A673 (cell line): ENCODE measurements at regions not wholly inside any gene's neighbourhood (a gene's known extent, or its start where the extent isn't known, plus 50 kb on each side); places are given as distances from the start of the nearest gene placed in this dataset.

Experiments used
- EZH2 ChIP-seq: fragments of 200-600 bp; sonication (generic); IDR thresholded peaks from 2 replicates; pipeline ENCODE4 v1.6.1; 2017; ENCODE audit warnings: borderline replicate concordance, low read depth, mild to moderate bottlenecking, mixed read lengths, antibody characterized with exemption, low read length; ENCODE audit not compliant: poor library complexity, severe bottlenecking
- TF ChIP-seq, protein P1 (sequence below): fragments of 300-800, 200-600 bp; sonication (generic); conservative IDR thresholded peaks from 2 replicates; pipeline ENCODE4 v1.5.1; 2017; ENCODE audit warnings: low read depth, mild to moderate bottlenecking, antibody characterized with exemption, low read length, moderate library complexity, mixed read lengths

DNA sequence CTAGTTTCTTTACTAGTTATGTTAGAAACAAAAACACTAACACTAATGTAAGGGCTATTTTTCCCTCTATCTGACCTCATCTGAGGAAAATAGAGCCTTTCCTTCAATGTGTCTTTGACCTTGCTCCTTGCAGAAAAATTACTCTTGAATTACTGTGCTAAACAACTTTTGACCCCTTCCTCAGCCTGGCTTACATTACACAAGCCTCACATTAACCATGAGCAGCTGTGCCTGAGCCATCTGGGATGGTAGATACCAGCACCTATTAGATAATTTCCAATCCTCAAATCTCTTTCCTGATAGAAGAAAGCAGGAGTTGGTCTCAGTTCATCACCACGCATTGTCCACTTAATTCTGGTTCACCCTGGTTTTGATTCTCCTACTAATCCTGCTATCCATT, 134.4 kb upstream of the NCAM1 start:
- TF ChIP-seq, protein P1, sequence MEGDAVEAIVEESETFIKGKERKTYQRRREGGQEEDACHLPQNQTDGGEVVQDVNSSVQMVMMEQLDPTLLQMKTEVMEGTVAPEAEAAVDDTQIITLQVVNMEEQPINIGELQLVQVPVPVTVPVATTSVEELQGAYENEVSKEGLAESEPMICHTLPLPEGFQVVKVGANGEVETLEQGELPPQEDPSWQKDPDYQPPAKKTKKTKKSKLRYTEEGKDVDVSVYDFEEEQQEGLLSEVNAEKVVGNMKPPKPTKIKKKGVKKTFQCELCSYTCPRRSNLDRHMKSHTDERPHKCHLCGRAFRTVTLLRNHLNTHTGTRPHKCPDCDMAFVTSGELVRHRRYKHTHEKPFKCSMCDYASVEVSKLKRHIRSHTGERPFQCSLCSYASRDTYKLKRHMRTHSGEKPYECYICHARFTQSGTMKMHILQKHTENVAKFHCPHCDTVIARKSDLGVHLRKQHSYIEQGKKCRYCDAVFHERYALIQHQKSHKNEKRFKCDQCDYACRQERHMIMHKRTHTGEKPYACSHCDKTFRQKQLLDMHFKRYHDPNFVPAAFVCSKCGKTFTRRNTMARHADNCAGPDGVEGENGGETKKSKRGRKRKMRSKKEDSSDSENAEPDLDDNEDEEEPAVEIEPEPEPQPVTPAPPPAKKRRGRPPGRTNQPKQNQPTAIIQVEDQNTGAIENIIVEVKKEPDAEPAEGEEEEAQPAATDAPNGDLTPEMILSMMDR: no peak
- TF ChIP-seq EZH2: no peak
